GM12801 (cell line): ENCODE measurements at regions not wholly inside any gene's neighbourhood (a gene's known extent, or its start where the extent isn't known, plus 50 kb on each side); places are given as distances from the start of the nearest gene placed in this dataset.

Experiments used
- TF ChIP-seq, protein P1 (sequence below): IDR thresholded peaks from one replicate; pipeline ENCODE4 v1.5.1; 2011; ENCODE audit warnings: control low read depth; ENCODE audit not compliant: insufficient read length; ENCODE audit errors: extremely low read depth

DNA sequence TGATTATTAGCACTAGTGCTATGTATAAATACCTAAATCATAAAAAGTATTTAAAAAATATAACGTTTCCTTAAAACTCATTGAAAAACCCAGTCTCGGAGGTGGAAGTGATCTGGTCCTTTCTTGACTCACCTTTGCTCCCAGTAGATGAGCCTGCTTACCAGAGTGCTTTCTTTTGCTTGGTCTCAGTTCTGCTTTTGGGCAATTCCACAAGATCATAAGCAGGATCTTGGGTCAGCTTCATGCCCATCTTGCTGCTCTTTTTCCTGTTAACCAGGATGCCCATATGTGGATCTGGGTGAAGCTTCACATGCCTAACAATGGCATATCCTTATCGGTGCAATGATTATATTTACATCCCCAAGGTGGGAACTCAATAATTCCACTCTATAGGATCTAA is 332.1 kb upstream of the FAM98A start:
- TF ChIP-seq, protein P1, sequence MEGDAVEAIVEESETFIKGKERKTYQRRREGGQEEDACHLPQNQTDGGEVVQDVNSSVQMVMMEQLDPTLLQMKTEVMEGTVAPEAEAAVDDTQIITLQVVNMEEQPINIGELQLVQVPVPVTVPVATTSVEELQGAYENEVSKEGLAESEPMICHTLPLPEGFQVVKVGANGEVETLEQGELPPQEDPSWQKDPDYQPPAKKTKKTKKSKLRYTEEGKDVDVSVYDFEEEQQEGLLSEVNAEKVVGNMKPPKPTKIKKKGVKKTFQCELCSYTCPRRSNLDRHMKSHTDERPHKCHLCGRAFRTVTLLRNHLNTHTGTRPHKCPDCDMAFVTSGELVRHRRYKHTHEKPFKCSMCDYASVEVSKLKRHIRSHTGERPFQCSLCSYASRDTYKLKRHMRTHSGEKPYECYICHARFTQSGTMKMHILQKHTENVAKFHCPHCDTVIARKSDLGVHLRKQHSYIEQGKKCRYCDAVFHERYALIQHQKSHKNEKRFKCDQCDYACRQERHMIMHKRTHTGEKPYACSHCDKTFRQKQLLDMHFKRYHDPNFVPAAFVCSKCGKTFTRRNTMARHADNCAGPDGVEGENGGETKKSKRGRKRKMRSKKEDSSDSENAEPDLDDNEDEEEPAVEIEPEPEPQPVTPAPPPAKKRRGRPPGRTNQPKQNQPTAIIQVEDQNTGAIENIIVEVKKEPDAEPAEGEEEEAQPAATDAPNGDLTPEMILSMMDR, result no peak

GRCh38 chr2:33929467-33929866 is 330.4 kb upstream of the FAM98A start:
- TF ChIP-seq, protein P1, result no peak

- TF ChIP-seq, protein P1, result no peak
Measured at GRCh38 chr2:33927756-33928155, 328.7 kb upstream of the FAM98A start.

DNA sequence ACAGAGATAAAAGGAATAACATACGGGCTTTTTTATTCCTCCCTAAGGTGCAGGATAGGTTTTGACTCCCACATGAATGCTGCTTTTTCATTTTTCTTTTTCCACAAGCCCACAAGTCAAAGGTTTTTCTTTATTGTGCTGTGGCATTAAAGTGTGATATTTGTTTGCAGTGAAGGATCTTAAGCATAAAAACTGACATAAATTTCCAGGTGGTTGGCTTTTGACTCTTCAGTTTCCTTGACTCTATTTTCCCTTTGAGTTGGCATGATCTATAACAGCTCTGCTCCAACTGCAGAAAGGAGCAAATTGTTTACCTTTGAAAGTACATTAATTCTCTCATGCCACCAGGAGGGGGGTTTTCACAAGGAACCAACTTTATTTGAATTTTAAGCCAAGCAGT is 326.2 kb upstream of the FAM98A start:
- TF ChIP-seq, protein P1, result no peak

DNA sequence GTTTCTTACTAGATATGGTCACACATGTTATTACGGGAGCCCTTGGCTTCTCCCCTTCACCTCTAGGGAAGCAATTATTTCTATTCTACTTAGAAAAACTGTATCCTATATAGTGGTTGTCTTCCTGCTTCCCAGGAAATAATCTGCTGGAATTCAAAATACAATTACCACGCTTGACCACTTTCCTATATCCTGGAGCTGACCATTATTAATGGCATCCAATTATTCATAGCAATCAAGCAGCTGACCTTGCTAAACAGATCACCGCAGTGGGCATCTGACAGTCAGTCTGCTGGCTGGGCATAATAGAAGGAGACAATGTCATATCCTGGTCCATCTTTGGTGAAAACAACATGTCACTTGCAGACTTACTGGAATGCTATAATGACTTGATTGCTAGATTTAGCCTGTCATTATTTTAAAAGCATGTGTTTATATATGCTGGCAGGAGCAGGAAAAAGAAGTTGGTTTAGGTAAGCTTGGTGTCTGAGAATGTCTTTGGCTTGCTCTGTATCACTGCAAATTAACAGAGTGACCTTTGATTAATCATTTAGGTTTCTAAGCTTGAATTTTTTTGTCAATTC is 325.6 kb upstream of the FAM98A start:
- TF ChIP-seq, protein P1, result no peak

GRCh38 chr2:33917252-33917651 is 318.2 kb upstream of the FAM98A start:
- TF ChIP-seq, protein P1, result no peak

- TF ChIP-seq, protein P1, result no peak
Measured at GRCh38 chr2:33913071-33913616, 314.0 kb upstream of the FAM98A start.
